Endothelial cell of umbilical vein (primary cell): ENCODE measurements at regions not wholly inside any gene's neighbourhood (a gene's known extent, or its start where the extent isn't known, plus 50 kb on each side); places are given as distances from the start of the nearest gene placed in this dataset.

Experiments used
- BruUV-seq: library from RNA; stranded (reverse); fragments of 400-500 nt; replicated peaks from 2 replicates; lab custom pipeline; 2021; lab: Mats Ljungman, UMichigan
- CTCF ChIA-PET: fragments of 300-600, 350-600 bp; sonication (Branson Sonifier 250); formaldehyde crosslinking; loops from one replicate; lab custom pipeline; 2021; ENCODE audit warnings: antibody characterized with exemption, inconsistent platforms; lab: Charles Lee
- POLR2A ChIA-PET: fragments of 300-600, 350-600 bp; sonication (Branson Sonifier 250); formaldehyde crosslinking; loops from one replicate; lab custom pipeline; 2021; ENCODE audit warnings: antibody characterized with exemption, inconsistent platforms; lab: Charles Lee
- DNase-seq: peaks from one replicate; pipeline ENCODE4 v3.0.0-alpha.2; 2011; ENCODE audit warnings: low read depth, low spot score
- FAIRE-seq: peaks from 2 replicates; lab custom pipeline; 2011; peaks lifted over from hg19 to GRCh38; lab: Jason Lieb, UNC
- H2AFZ ChIP-seq: 2 replicates; pipeline ENCODE4 v1.6.0; 2012; ENCODE audit warnings: low read depth, low read length, control low read depth, inconsistent platforms
- H3K27ac ChIP-seq: 2 replicates; pipeline ENCODE4 v1.5.1; 2011; ENCODE audit warnings: low read depth, mild to moderate bottlenecking, control low read depth, low read length, moderate library complexity; ENCODE audit not compliant: insufficient read depth
- H3K27me3 ChIP-seq, 2 experiments: 2 replicates each; pipeline versions ENCODE4 v1.6.0 to v1.6.1; 2011; ENCODE audit warnings: low read length in 2 of 2, mixed read lengths in 1 of 2; ENCODE audit not compliant: control insufficient read depth in 2 of 2, insufficient read depth in 2 of 2
- H3K36me3 ChIP-seq, 2 experiments: 2 replicates in 1 of 2; 3 replicates in 1 of 2; pipeline ENCODE4 v1.5.1; 2011; ENCODE audit warnings: low read length in 2 of 2, mild to moderate bottlenecking in 1 of 2, moderate library complexity in 1 of 2; ENCODE audit not compliant: control insufficient read depth in 2 of 2, insufficient read depth in 2 of 2; ENCODE audit errors: extremely low read depth in 1 of 2
- H3K4me1 ChIP-seq: 3 replicates; pipeline ENCODE4 v1.5.1; 2011; ENCODE audit warnings: mild to moderate bottlenecking, low read length; ENCODE audit not compliant: control insufficient read depth, insufficient read depth; ENCODE audit errors: extremely low read depth
- H3K4me2 ChIP-seq: 2 replicates; pipeline ENCODE4 v1.6.1; 2011; ENCODE audit warnings: low read length, control low read depth, mixed read lengths; ENCODE audit not compliant: insufficient read depth
- H3K4me3 ChIP-seq, 3 experiments: fragments of 200-600 bp in 1 of 3; sonication (generic), shearing (Covaris generic) in 1 of 3; replicated peaks in 1 of 3; 2 replicates each; pipeline ENCODE4 v1.5.1; 2011 to 2016; ENCODE audit warnings: control low read depth in 3 of 3, low read length in 3 of 3, mild to moderate bottlenecking in 2 of 3, inconsistent platforms in 1 of 3, low read depth in 1 of 3, moderate library complexity in 1 of 3; ENCODE audit not compliant: insufficient read depth in 1 of 3
- H3K79me2 ChIP-seq: 2 replicates; pipeline ENCODE4 v1.6.0; 2012; ENCODE audit warnings: low read length, inconsistent platforms; ENCODE audit not compliant: control insufficient read depth, insufficient read depth
- H3K9ac ChIP-seq: replicated peaks from 2 replicates; pipeline ENCODE3; 2011; ENCODE audit warnings: low read length, control low read depth; ENCODE audit not compliant: insufficient read depth; ENCODE audit errors: extremely low read depth
- H3K9me1 ChIP-seq: replicated peaks from 3 replicates; pipeline ENCODE4 v1.6.0; 2011; ENCODE audit warnings: mild to moderate bottlenecking, low read length; ENCODE audit not compliant: control insufficient read depth, insufficient read depth; ENCODE audit errors: extremely low read depth
- H3K9me3 ChIP-seq: replicated peaks from 2 replicates; pipeline ENCODE4 v1.5.1; 2012; ENCODE audit warnings: low read length, inconsistent platforms; ENCODE audit not compliant: control insufficient read depth, insufficient read depth
- H4K20me1 ChIP-seq: replicated peaks from 2 replicates; pipeline ENCODE3; 2011; ENCODE audit warnings: mild to moderate bottlenecking, low read length; ENCODE audit not compliant: control insufficient read depth, insufficient read depth; ENCODE audit errors: extremely low read depth
- CTCF ChIP-seq, 2 donors: IDR thresholded peaks; 1 replicate in 1 of 2; 2 replicates in 1 of 2; pipeline ENCODE4 v1.5.1; 2011; ENCODE audit warnings: low read length in 2 of 2, mild to moderate bottlenecking in 2 of 2, moderate library complexity in 2 of 2, control low read depth in 1 of 2, inconsistent platforms in 1 of 2, low read depth in 1 of 2; ENCODE audit not compliant: insufficient read depth in 1 of 2; ENCODE audit errors: extremely low read depth in 1 of 2
- EZH2 ChIP-seq: IDR thresholded peaks from 2 replicates; pipeline ENCODE4 v1.6.1; 2012; ENCODE audit warnings: borderline replicate concordance, low read depth, mild to moderate bottlenecking, moderate library complexity, low read length, inconsistent platforms; ENCODE audit not compliant: severe bottlenecking
- FOS ChIP-seq: IDR thresholded peaks from 2 replicates; pipeline ENCODE4 v1.6.1; 2011; ENCODE audit warnings: mild to moderate bottlenecking, low read length, moderate library complexity, borderline replicate concordance; ENCODE audit not compliant: insufficient read depth
- GATA2 ChIP-seq: IDR thresholded peaks from 2 replicates; pipeline ENCODE4 v1.7.0; 2011; ENCODE audit warnings: low read depth, mild to moderate bottlenecking, moderate library complexity, mixed read lengths, low read length; ENCODE audit not compliant: insufficient read length, insufficient read depth
- JUN ChIP-seq: IDR thresholded peaks from 2 replicates; pipeline ENCODE4 v1.6.1; 2011; ENCODE audit warnings: borderline replicate concordance, low read depth; ENCODE audit not compliant: insufficient read length, insufficient read depth
- MAX ChIP-seq: IDR thresholded peaks from 2 replicates; pipeline ENCODE4 v1.6.1; 2011; ENCODE audit not compliant: insufficient read depth, insufficient read length
- MYC ChIP-seq: IDR thresholded peaks from one replicate; pipeline ENCODE4 v1.6.1; 2011; ENCODE audit warnings: mild to moderate bottlenecking, low read depth, low read length
- POLR2A ChIP-seq: IDR thresholded peaks from 2 replicates; pipeline ENCODE4 v1.6.1; 2012; ENCODE audit warnings: low read depth, mild to moderate bottlenecking, control low read depth, low read length
- POLR2AphosphoS5 ChIP-seq: IDR thresholded peaks from 2 replicates; pipeline ENCODE4 v1.6.1; 2012; ENCODE audit warnings: low read depth, mild to moderate bottlenecking, control low read depth, low read length, moderate library complexity; ENCODE audit not compliant: insufficient read depth
- dilution Hi-C: fragments of 300-500 bp; cut with MboI; formaldehyde crosslinking; loops from one replicate; pipeline ENCODE4 v1.15.0; 2019; ENCODE audit warnings: low sequenced_read_pairs; ENCODE audit not compliant: extremely low pct_ligation_motif_present
- intact Hi-C: fragments of 100-400 bp; cut with micrococcal nuclease; formaldehyde crosslinking; loops from one replicate; pipeline ENCODE4 v1.10.0; 2022

- Histone ChIP-seq H3K4me3 (no peak overlapping the region), H3K4me1 (no peaks in the 10 kb centered on the region), H3K27me3 (no peaks in the 10 kb centered on the region), H2AFZ (no peak overlapping the region), H4K20me1 (no peaks in the 10 kb centered on the region), H3K9ac (no peak overlapping the region), H3K79me2 (no peaks in the 10 kb centered on the region), H3K4me2 (no peak overlapping the region), H3K36me3 (no peaks in the 10 kb centered on the region), H3K9me1 (no peaks in the 10 kb centered on the region), H3K27ac (no peak overlapping the region), H3K9me3 (no peaks in the 10 kb centered on the region)
- no peak for FAIRE-seq
- dilution Hi-C loops (no loop called here), intact Hi-C loops (no loop called here)
- no TSS peak for BruUV-seq
- TF ChIP-seq FOS: no peak
- no peak for TF ChIP-seq POLR2AphosphoS5
- TF ChIP-seq GATA2: no peak
- no peak for TF ChIP-seq JUN
- no peak for TF ChIP-seq POLR2A
- no peak for TF ChIP-seq MYC
- TF ChIP-seq MAX: no peak
- TF ChIP-seq CTCF (IDR thresholded peaks at IDR 0.05; ENCODE audit: extremely low read depth in 1 of 2, insufficient read depth in 1 of 2, low read depth in 1 of 2, low read length in 2 of 2): no peak
- no peak for TF ChIP-seq EZH2
- ChIA-PET POLR2A (no interaction called here), CTCF (no interaction called here)
- no peak for DNase-seq
Measured at GRCh38 chr5:152556784-152557183, 151.7 kb upstream of the NMUR2 start.
